ENCODE measurements at regions not wholly inside any gene's neighbourhood (a gene's known extent, or its start where the extent isn't known, plus 50 kb on each side); places are given as distances from the start of the nearest gene placed in this dataset.

GRCh38 chr3:64828276-64828675, 140.5 kb upstream of the ADAMTS9 start:
- no peak for TF ChIP-seq EZH2 (IDR thresholded peaks at IDR 0.05)
- TF ChIP-seq, protein P1, sequence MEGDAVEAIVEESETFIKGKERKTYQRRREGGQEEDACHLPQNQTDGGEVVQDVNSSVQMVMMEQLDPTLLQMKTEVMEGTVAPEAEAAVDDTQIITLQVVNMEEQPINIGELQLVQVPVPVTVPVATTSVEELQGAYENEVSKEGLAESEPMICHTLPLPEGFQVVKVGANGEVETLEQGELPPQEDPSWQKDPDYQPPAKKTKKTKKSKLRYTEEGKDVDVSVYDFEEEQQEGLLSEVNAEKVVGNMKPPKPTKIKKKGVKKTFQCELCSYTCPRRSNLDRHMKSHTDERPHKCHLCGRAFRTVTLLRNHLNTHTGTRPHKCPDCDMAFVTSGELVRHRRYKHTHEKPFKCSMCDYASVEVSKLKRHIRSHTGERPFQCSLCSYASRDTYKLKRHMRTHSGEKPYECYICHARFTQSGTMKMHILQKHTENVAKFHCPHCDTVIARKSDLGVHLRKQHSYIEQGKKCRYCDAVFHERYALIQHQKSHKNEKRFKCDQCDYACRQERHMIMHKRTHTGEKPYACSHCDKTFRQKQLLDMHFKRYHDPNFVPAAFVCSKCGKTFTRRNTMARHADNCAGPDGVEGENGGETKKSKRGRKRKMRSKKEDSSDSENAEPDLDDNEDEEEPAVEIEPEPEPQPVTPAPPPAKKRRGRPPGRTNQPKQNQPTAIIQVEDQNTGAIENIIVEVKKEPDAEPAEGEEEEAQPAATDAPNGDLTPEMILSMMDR (IDR thresholded peaks at IDR 0.05 in 2 of 3, conservative IDR thresholded peaks at IDR 0.05 in 1 of 3; ENCODE audit: borderline replicate concordance in 1 of 3, insufficient read depth in 1 of 3, low read depth in 2 of 3, low read length in 2 of 3) = no peak
- TF ChIP-seq POLR2A (IDR thresholded peaks at IDR 0.05; ENCODE audit: borderline replicate concordance, extremely low read depth, insufficient read depth, insufficient read length) = no peak
- no peak for TF ChIP-seq RAD21 (IDR thresholded peaks at IDR 0.05; ENCODE audit: low read depth)
